Endothelial cell of umbilical vein (primary cell): ENCODE measurements at regions not wholly inside any gene's neighbourhood (a gene's known extent, or its start where the extent isn't known, plus 50 kb on each side); places are given as distances from the start of the nearest gene placed in this dataset.

Source experiments
- BruUV-seq: library from RNA; stranded (reverse); fragments of 400-500 nt; replicated peaks from 2 replicates; lab custom pipeline; 2021; lab: Mats Ljungman, UMichigan
- CTCF ChIA-PET: fragments of 300-600, 350-600 bp; sonication (Branson Sonifier 250); formaldehyde crosslinking; loops from one replicate; lab custom pipeline; 2021; ENCODE audit warnings: antibody characterized with exemption, inconsistent platforms; lab: Charles Lee
- POLR2A ChIA-PET: fragments of 300-600, 350-600 bp; sonication (Branson Sonifier 250); formaldehyde crosslinking; loops from one replicate; lab custom pipeline; 2021; ENCODE audit warnings: antibody characterized with exemption, inconsistent platforms; lab: Charles Lee
- DNase-seq: peaks from one replicate; pipeline ENCODE4 v3.0.0-alpha.2; 2011; ENCODE audit warnings: low read depth, low spot score
- FAIRE-seq: peaks from 2 replicates; lab custom pipeline; 2011; peaks lifted over from hg19 to GRCh38; lab: Jason Lieb, UNC
- H2AFZ ChIP-seq: 2 replicates; pipeline ENCODE4 v1.6.0; 2012; ENCODE audit warnings: low read depth, low read length, control low read depth, inconsistent platforms
- H3K27ac ChIP-seq: 2 replicates; pipeline ENCODE4 v1.5.1; 2011; ENCODE audit warnings: low read depth, mild to moderate bottlenecking, control low read depth, low read length, moderate library complexity; ENCODE audit not compliant: insufficient read depth
- H3K27me3 ChIP-seq, 2 experiments: 2 replicates each; pipeline versions ENCODE4 v1.6.0 to v1.6.1; 2011; ENCODE audit warnings: low read length in 2 of 2, mixed read lengths in 1 of 2; ENCODE audit not compliant: control insufficient read depth in 2 of 2, insufficient read depth in 2 of 2
- H3K36me3 ChIP-seq, 2 experiments: 2 replicates in 1 of 2; 3 replicates in 1 of 2; pipeline ENCODE4 v1.5.1; 2011; ENCODE audit warnings: low read length in 2 of 2, mild to moderate bottlenecking in 1 of 2, moderate library complexity in 1 of 2; ENCODE audit not compliant: control insufficient read depth in 2 of 2, insufficient read depth in 2 of 2; ENCODE audit errors: extremely low read depth in 1 of 2
- H3K4me1 ChIP-seq: 3 replicates; pipeline ENCODE4 v1.5.1; 2011; ENCODE audit warnings: mild to moderate bottlenecking, low read length; ENCODE audit not compliant: control insufficient read depth, insufficient read depth; ENCODE audit errors: extremely low read depth
- H3K4me2 ChIP-seq: 2 replicates; pipeline ENCODE4 v1.6.1; 2011; ENCODE audit warnings: low read length, control low read depth, mixed read lengths; ENCODE audit not compliant: insufficient read depth
- H3K4me3 ChIP-seq, 3 experiments: fragments of 200-600 bp in 1 of 3; sonication (generic), shearing (Covaris generic) in 1 of 3; replicated peaks in 1 of 3; 2 replicates each; pipeline ENCODE4 v1.5.1; 2011 to 2016; ENCODE audit warnings: control low read depth in 3 of 3, low read length in 3 of 3, mild to moderate bottlenecking in 2 of 3, inconsistent platforms in 1 of 3, low read depth in 1 of 3, moderate library complexity in 1 of 3; ENCODE audit not compliant: insufficient read depth in 1 of 3
- H3K79me2 ChIP-seq: 2 replicates; pipeline ENCODE4 v1.6.0; 2012; ENCODE audit warnings: low read length, inconsistent platforms; ENCODE audit not compliant: control insufficient read depth, insufficient read depth
- H3K9ac ChIP-seq: replicated peaks from 2 replicates; pipeline ENCODE3; 2011; ENCODE audit warnings: low read length, control low read depth; ENCODE audit not compliant: insufficient read depth; ENCODE audit errors: extremely low read depth
- H3K9me1 ChIP-seq: replicated peaks from 3 replicates; pipeline ENCODE4 v1.6.0; 2011; ENCODE audit warnings: mild to moderate bottlenecking, low read length; ENCODE audit not compliant: control insufficient read depth, insufficient read depth; ENCODE audit errors: extremely low read depth
- H3K9me3 ChIP-seq: replicated peaks from 2 replicates; pipeline ENCODE4 v1.5.1; 2012; ENCODE audit warnings: low read length, inconsistent platforms; ENCODE audit not compliant: control insufficient read depth, insufficient read depth
- H4K20me1 ChIP-seq: replicated peaks from 2 replicates; pipeline ENCODE3; 2011; ENCODE audit warnings: mild to moderate bottlenecking, low read length; ENCODE audit not compliant: control insufficient read depth, insufficient read depth; ENCODE audit errors: extremely low read depth
- CTCF ChIP-seq, 2 donors: IDR thresholded peaks; 1 replicate in 1 of 2; 2 replicates in 1 of 2; pipeline ENCODE4 v1.5.1; 2011; ENCODE audit warnings: low read length in 2 of 2, mild to moderate bottlenecking in 2 of 2, moderate library complexity in 2 of 2, control low read depth in 1 of 2, inconsistent platforms in 1 of 2, low read depth in 1 of 2; ENCODE audit not compliant: insufficient read depth in 1 of 2; ENCODE audit errors: extremely low read depth in 1 of 2
- EZH2 ChIP-seq: IDR thresholded peaks from 2 replicates; pipeline ENCODE4 v1.6.1; 2012; ENCODE audit warnings: borderline replicate concordance, low read depth, mild to moderate bottlenecking, moderate library complexity, low read length, inconsistent platforms; ENCODE audit not compliant: severe bottlenecking
- FOS ChIP-seq: IDR thresholded peaks from 2 replicates; pipeline ENCODE4 v1.6.1; 2011; ENCODE audit warnings: mild to moderate bottlenecking, low read length, moderate library complexity, borderline replicate concordance; ENCODE audit not compliant: insufficient read depth
- GATA2 ChIP-seq: IDR thresholded peaks from 2 replicates; pipeline ENCODE4 v1.7.0; 2011; ENCODE audit warnings: low read depth, mild to moderate bottlenecking, moderate library complexity, mixed read lengths, low read length; ENCODE audit not compliant: insufficient read length, insufficient read depth
- JUN ChIP-seq: IDR thresholded peaks from 2 replicates; pipeline ENCODE4 v1.6.1; 2011; ENCODE audit warnings: borderline replicate concordance, low read depth; ENCODE audit not compliant: insufficient read length, insufficient read depth
- MAX ChIP-seq: IDR thresholded peaks from 2 replicates; pipeline ENCODE4 v1.6.1; 2011; ENCODE audit not compliant: insufficient read depth, insufficient read length
- MYC ChIP-seq: IDR thresholded peaks from one replicate; pipeline ENCODE4 v1.6.1; 2011; ENCODE audit warnings: mild to moderate bottlenecking, low read depth, low read length
- POLR2A ChIP-seq: IDR thresholded peaks from 2 replicates; pipeline ENCODE4 v1.6.1; 2012; ENCODE audit warnings: low read depth, mild to moderate bottlenecking, control low read depth, low read length
- POLR2AphosphoS5 ChIP-seq: IDR thresholded peaks from 2 replicates; pipeline ENCODE4 v1.6.1; 2012; ENCODE audit warnings: low read depth, mild to moderate bottlenecking, control low read depth, low read length, moderate library complexity; ENCODE audit not compliant: insufficient read depth
- dilution Hi-C: fragments of 300-500 bp; cut with MboI; formaldehyde crosslinking; loops from one replicate; pipeline ENCODE4 v1.15.0; 2019; ENCODE audit warnings: low sequenced_read_pairs; ENCODE audit not compliant: extremely low pct_ligation_motif_present
- intact Hi-C: fragments of 100-400 bp; cut with micrococcal nuclease; formaldehyde crosslinking; loops from one replicate; pipeline ENCODE4 v1.10.0; 2022

- dilution Hi-C loops, result no loop called here
These were observed 71.4 kb upstream of the TNRC6C start for GRCh38 chr17:77887110-77887463.

More at GRCh38 chr17:77887110-77887463, 71.4 kb upstream of the TNRC6C start:
- DNase-seq (no peak), FAIRE-seq (no peak)
- BruUV-seq, result no TSS peak
- Histone ChIP-seq H3K27me3 (peaks cover 10 to 16% of the 10 kb centered on the region in 2 experiments), H3K4me2 (peak overlapping the region; percentile 57), H3K27ac (no peak overlapping the region), H3K9me3 (no peaks in the 10 kb centered on the region), H4K20me1 (no peaks in the 10 kb centered on the region), H3K36me3 (no peaks in the 10 kb centered on the region), H3K79me2 (no peaks in the 10 kb centered on the region), H3K4me3 (no peak overlapping the region), H3K4me1 (peaks cover 4% of the 10 kb centered on the region), H3K9ac (no peak overlapping the region), H3K9me1 (no peaks in the 10 kb centered on the region), H2AFZ (peak overlapping the region; percentile 74)
- ChIA-PET CTCF (interaction anchor here (1.2 to 2.1 kb wide), 4 partner anchors 28 to 132 kb away, joined by 3 to 9 read pairs (median 5); partner anchors contain the start of gene TNRC6C), POLR2A (interaction anchor here (1.5 kb wide), 1 partner anchor 71 kb away, joined by 4 read pairs; the partner anchor contains the start of gene TNRC6C)
- TF ChIP-seq POLR2AphosphoS5, result no peak
- TF ChIP-seq MYC, result no peak
- no peak for TF ChIP-seq GATA2
- no peak for TF ChIP-seq JUN
- TF ChIP-seq MAX, result no peak
- TF ChIP-seq POLR2A, result no peak
- no peak for TF ChIP-seq EZH2
- TF ChIP-seq CTCF (IDR thresholded peaks at IDR 0.05; ENCODE audit: extremely low read depth in 1 of 2, insufficient read depth in 1 of 2, low read depth in 1 of 2, low read length in 2 of 2), result no peak
- no peak for TF ChIP-seq FOS
- intact Hi-C loops, result no loop called here
